Epithelial cell of proximal tubule (primary cell): ENCODE measurements at regions not wholly inside any gene's neighbourhood (a gene's known extent, or its start where the extent isn't known, plus 50 kb on each side); places are given as distances from the start of the nearest gene placed in this dataset.
"Not testable (repeated sequence)": the region's sequence is repeated elsewhere in the genome, so short reads cannot be mapped to it uniquely, and the experiment has no call there.

Source experiments
- DNase-seq: peaks from one replicate; pipeline ENCODE4 v3.0.0-alpha.2; 2011; ENCODE audit warnings: low read depth
- H3K4me3 ChIP-seq: 2 replicates; pipeline ENCODE4 v1.5.1; 2011; ENCODE audit warnings: low read depth, mild to moderate bottlenecking, low read length
- CTCF ChIP-seq: conservative IDR thresholded peaks from 2 replicates; pipeline ENCODE4 v1.5.1; 2012; ENCODE audit warnings: low read depth, mild to moderate bottlenecking, low read length

- TF ChIP-seq CTCF = no peak
- DNase-seq = no peak
- H3K4me3 ChIP-seq = no peak overlapping the region
Measured at GRCh38 chr21:32930673-32931072, 95.1 kb upstream of the OLIG2 start.

GRCh38 chr21:32934068-32934467 lies 91.7 kb upstream of the OLIG2 start:
- DNase-seq, H3K4me3 ChIP-seq: not testable (repeated sequence)

GRCh38 chr21:32934829-32935228 lies 90.9 kb upstream of the OLIG2 start:
- no peak for DNase-seq
- no peak overlapping the region for H3K4me3 ChIP-seq
- TF ChIP-seq CTCF = no peak

- no peak overlapping the region for H3K4me3 ChIP-seq
- peak; percentile 91 for TF ChIP-seq CTCF
- no peak for DNase-seq
Measured at GRCh38 chr21:32940079-32941014, 85.4 kb upstream of the OLIG2 start.

GRCh38 chr21:32941263-32941662 lies 84.5 kb upstream of the OLIG2 start:
- no peak overlapping the region for H3K4me3 ChIP-seq
- no peak for TF ChIP-seq CTCF
- no peak for DNase-seq

- no peak for TF ChIP-seq CTCF
- DNase-seq = no peak
- H3K4me3 ChIP-seq = no peak overlapping the region
Measured at GRCh38 chr21:32946654-32947053, 79.1 kb upstream of the OLIG2 start.

- no peak for DNase-seq
- H3K4me3 ChIP-seq = no peak overlapping the region
- no peak for TF ChIP-seq CTCF
Measured at GRCh38 chr21:32947736-32948135, 78.0 kb upstream of the OLIG2 start.
